GM23248 (cell line): ENCODE measurements at regions not wholly inside any gene's neighbourhood (a gene's known extent, or its start where the extent isn't known, plus 50 kb on each side); places are given as distances from the start of the nearest gene placed in this dataset.

Experiments used
- EZH2 ChIP-seq: fragments of 200-600 bp; sonication (generic); IDR thresholded peaks from 2 replicates; pipeline ENCODE4 v1.6.1; 2018; ENCODE audit warnings: antibody characterized with exemption, mild to moderate bottlenecking; ENCODE audit not compliant: insufficient read depth, poor library complexity, severe bottlenecking
- EZH2phosphoT487 ChIP-seq: fragments of 200-600 bp; sonication (generic); IDR thresholded peaks from 2 replicates; pipeline ENCODE4 v1.6.1; 2018; ENCODE audit warnings: antibody characterized with exemption, moderate library complexity, mild to moderate bottlenecking, low read depth; ENCODE audit not compliant: insufficient read depth

GRCh38 chr3:69510481-69511030 lies 124.7 kb upstream of the FRMD4B start:
- TF ChIP-seq EZH2phosphoT487, result no peak
- no peak for TF ChIP-seq EZH2
